Stimulated activated CD4-positive, alpha-beta T cell treated with anti-CD3 and anti-CD28 coated beads, Interleukin-2, amount 100 ng/mL, for 4 hours (primary cell): ENCODE measurements at regions not wholly inside any gene's neighbourhood (a gene's known extent, or its start where the extent isn't known, plus 50 kb on each side); places are given as distances from the start of the nearest gene placed in this dataset.
"Not testable (repeated sequence)": the region's sequence is repeated elsewhere in the genome, so short reads cannot be mapped to it uniquely, and the experiment has no call there.

Experiments used
- DNase-seq: peaks from one replicate; pipeline ENCODE4 v3.0.0-alpha.2; 2020; ENCODE audit warnings: low read depth

DNA sequence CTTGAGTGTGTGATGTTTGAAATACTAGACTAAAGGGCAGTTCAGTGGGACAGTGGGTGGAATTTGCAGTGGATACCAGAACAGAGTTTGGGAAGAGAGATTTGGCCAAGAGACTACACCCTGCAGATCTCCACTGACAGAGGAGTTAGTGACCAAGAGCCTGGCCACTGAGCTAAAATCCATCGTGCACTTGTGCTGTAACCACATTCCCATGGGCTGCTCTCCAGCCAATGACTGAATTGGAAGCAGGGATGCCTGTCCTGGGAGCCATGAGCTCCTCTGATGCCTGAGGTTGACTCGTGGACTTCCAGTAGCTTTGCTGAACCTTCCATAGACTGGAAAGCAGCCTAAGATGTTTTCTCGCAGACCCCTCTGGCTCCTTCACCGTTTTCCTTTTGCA, 296.1 kb downstream of the TRIML1 start:
- DNase-seq, result no peak

DNA sequence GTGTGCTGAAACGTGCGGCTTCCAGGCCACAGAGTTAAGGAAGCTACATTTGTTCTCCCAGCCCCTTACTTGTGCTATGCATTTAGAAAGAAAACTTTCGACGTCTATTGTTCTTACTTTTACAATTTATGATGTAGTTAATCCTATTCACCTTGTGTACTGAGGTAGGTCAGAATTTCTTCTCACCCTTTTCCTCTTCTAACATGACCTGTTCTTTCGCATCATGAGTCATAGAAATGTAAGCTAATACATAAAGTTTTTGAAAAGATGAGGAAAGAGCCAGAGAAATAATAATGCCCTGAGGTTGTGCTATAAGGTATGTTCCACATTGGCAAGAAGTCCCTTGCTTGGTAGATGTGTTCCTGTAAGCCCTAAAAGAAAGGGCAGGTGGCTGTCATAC, 298.3 kb downstream of the TRIML1 start:
- DNase-seq, result no peak

DNA sequence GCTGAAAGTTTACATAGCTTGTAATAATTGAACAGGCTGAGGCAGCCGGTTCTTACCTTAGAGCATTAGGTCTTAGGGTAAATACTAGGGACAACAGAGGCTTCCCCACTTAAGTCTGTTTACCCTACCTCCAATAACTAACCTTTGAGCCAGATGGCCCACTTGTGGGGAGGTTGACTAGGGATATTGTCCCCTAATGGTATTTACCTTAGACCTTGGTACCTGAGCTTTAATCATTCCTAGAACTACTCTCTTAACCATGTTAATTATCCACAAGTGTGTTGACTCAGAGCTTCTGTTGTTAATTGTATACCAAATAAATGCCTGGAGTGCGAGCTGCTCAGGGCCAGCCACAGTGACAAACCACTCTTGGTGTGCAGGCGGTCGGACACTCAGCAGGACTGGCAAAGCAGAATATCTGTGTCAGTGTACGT, 299.2 kb downstream of the TRIML1 start:
- not testable (repeated sequence) for DNase-seq

DNA sequence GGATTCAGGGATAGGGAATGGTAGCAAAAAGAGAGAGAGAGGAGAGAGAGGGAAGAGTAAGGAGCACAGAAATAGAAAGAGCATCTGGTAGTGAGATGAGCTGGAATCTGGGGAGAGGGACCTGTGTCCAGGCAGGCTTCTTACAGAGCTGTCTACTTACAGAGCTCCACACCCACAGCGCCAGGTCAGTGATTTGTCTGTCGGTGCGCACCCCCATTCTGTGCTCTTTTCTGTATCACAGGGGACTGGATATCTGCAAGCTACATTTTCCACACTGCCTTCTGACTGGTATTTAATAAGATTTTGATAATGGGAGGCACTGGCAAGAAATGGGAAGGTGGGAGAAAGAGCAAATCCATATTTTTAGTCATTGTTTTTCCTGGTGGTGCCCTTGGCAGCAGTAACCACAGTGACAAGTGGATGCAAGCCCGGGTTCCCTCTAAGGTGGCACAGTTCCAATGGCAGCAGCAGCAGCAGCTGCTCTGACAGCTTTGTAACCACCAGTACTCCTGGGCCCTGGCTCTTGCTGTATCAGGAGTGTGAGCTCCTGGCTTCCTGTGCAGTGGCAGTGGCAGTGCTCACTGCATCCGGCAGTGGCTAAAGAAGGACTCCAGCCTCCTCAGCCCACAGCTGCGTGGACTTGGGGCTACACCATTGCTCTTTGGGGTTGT, 300.5 kb downstream of the TRIML1 start:
- no peak for DNase-seq

DNA sequence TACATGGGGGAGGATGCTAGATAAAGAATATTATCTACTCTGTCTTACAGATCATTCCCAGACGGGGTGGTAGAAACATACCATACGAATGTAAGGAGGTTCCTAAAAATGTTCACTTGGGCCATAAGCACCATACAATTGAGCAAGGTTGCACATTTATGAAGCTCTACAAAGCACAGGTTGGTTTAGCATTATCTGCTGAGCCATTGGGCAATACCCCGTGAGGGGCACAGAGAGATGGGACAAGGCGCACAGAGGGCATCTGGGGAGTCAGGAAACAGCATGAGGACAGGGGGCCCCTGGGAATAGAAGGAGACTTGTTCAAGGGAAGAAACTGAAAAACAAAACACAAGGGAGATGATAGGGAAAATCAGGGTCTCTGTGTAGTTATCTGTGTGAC, 305.3 kb downstream of the TRIML1 start:
- DNase-seq, result no peak

DNA sequence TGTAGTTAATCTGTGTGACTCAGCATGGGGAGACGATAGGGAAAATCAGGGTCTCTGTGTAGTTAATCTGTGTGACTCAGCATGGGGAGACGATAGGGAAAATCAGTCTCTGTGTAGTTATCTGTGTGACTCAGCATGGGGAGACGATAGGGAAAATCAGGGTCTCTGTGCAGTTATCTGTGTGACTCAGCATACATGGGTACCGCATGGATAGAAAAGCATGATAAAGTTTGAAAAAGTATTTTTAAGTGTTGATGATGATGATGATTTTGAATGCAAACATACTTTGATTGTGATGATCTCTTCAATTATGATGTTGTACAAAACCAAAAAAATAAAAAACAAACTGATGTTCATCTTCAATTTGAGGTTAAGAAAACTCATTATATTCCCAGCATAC, 309.8 kb downstream of the TRIML1 start:
- DNase-seq, result not testable (repeated sequence)

DNA sequence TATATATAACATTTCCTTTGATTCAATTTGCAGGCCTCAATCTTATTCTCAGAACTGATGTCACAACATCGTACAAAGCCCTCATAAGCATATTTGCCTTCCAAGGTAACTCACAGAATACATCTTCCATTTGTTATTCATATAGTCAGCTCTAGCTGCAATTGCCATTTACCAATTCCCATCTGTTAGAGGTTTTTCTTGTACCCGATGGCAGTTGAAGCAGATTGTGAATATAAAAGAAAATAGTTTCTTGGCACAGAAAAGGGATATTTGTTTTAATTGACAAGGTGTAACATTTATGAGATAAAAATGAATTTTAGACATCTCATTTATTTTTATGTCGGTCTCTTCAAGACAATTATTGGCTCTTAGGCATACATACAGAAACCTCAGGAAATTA, 311.3 kb downstream of the TRIML1 start:
- DNase-seq, result no peak

DNA sequence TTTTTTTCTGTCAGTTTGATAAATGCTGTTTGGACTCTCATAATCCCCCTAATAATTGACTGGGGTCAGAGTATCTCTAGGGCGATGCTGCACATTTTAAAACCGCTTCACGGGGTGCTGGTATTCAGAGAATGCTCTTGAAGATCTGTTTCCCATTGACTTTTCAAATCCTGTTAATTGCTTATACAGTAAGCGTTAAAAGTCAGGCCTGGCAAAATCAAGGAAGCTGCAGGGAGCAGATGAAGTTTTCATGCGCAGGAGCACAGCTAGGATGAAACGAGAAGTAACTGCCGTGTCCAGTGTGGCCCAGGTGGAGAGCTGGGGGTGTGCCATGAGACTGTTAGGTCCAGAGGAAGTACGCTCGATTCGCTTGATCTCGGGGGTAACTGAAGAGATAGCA, 312.9 kb downstream of the TRIML1 start:
- DNase-seq, result no peak

DNA sequence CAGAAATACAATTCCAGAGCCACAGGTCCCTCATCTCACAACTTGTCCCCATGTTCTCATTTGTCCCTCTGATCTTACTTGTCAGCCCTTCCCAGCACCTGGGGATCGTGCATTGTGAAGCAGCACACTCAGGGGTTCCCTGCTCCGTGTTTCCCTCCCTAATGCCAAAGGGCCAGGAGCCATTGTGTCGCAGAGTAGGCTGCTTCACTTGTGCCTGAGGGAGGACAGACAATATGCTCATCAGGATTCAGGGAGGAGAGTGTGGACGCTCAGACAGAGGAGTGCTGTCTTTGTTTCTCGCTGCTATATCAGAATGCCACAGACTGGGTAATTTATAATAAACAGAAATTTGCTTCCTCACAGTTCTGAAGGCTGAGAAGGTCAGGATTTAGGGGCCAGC, 315.3 kb downstream of the TRIML1 start:
- DNase-seq, result no peak

DNA sequence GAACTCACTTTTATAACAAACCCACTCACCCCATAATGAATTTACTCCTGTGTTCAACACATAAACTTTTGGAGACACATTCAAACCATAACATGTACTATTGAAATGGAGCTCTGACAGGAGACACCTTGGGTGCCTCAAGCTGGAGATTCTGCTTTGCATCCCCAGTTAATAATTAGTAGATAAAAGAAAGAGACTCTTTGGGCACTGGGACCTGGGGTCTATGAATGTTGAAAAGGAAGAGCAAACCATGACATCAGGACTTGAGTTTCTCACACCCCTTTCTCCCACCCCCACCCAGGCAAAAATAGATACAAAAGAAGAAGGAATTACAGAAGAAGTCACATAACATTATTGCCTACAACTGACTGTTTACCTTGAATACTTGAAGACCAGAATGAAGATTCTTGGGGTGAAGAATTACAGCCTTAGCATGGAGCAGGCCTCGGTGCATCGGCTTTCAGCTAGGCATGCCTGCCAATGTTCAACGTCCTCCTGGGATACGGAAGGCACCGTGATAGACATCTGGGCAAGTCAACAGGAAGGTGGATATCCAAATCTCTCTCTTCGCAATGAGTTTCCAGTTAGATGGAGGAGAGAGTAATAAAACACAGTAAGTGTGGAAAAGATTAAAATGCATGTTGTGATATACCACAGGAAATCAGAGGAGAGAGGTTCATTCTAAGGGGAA, 316.0 kb downstream of the TRIML1 start:
- DNase-seq, result no peak

DNA sequence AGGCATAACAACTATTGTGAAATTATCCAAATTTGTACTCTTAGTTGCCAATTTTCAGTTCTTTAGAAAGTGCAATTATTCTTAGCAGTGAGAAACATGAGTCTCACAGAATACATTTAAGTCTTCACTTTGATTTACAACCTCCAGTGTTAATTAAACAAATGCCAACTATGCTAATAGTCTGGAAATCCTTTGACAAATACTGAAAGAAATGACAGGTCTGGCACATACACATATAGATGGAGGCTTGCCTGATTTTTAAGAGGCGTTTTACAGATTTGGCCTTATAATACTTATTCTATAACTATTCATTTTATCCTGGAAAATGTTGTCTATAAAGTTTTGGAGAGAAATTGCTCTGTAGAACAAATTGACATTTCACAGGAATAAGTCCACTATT, 320.1 kb downstream of the TRIML1 start:
- DNase-seq, result no peak

DNA sequence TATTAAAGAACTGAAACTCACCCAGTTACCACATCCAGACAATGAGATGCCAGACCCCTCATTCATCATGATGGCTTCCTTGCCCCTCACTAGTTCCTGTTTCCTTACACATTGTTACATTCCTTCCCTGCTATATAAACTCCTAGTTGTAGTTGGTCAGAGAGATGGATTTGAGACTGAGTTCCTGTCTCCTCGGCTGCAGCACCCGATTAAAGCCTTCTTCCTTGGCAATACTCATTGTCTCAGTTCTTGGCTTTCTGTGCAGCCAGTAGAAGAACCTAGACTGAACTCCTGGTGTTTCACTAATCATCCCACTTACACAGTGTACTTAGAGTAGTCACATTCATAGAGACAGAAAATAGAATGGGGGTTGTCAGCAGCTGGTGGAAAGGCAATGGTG, 324.7 kb downstream of the TRIML1 start:
- DNase-seq, result no peak

DNA sequence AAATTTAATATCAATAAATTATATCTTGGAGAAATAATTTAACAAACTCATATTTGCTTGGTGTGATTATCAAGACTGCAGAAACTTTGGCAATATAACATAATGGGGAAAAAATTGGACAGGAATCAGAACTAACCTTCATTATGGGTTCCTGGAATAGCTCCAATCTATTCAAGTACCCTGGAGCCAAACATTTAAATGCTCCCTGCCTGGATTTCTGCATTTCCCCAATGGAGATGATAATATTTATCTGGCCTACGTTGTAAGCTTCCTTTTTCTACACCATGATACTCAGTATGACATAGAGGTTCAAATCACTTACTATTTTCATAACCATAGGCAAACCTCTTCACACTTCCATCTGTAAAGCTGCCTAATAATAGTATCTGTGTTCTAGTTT, 326.8 kb downstream of the TRIML1 start:
- DNase-seq, result no peak

DNA sequence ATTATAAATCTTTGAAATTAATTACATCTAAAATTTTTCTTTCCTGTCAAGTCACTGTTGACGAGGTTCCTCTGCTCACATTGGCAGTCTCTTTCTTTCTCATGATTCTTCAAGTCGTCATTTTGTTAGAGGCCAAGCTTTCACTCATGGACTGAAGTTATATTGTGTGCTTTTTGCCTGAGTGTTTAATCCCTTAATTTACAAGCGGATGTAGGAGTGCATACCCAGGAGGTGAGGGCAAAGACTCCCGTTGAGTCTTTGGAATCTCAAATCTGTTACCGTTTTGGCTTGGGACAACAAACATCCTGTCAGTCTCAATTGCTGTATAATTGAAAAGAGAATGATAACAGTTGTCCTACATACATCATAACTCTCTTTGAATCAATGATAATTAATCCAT, 345.0 kb downstream of the TRIML1 start:
- DNase-seq, result no peak

DNA sequence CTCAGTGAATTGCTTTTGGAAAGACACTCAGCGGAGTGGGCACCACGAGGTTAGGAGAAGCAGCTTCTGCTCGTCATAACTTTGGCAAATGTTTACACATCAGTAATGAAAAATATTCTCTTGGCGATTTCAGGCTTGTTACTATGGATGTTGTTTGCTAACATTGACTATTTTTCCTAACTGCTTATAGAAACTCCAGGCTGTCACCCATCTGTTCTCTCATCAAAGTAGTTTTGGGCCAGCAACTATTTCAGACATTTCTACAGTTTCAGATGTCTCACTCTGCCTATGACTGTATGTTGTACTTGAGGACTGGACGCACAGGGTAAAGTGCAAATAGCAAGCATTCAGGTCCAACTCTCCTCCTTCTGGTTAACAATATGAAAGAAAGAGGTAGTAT, 346.7 kb downstream of the TRIML1 start:
- no peak for DNase-seq

DNA sequence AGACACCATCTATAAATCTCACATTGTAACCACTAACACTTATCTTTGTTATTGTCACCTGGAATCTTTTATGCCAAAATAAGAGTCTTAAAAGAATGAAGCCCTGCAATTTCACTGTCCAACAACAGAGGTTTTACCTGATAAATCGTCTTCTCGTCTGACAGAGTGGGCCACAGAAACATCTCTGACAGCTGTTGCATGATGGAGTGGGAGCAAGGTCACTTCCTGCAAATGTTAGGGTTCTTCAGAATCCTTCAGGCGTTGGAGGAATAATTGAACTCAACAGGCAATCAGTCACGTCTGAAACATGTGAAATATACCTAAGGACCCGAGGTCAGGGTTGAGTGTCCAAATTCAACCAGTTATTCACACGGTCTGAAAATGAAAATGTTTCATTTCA, 353.6 kb downstream of the TRIML1 start:
- no peak for DNase-seq

DNA sequence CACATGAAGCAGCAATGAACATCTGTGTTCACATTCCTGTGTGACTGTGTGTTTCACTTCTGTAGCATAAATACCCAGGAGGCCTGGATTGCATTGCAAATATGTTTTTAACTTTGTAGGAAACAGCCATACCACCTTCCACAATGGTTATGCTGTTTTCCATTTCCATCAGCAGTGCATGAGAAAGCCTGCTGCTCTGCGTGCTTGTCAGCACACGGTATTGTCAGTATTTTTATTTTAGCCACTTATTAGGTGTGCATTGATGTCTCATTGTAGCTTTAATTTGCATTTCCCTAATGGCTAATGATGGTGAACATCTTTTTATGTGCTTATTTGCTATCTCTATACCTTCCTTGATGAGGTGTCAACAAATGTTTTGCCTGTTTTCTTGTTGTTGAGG, 355.9 kb downstream of the TRIML1 start:
- DNase-seq, result no peak

DNA sequence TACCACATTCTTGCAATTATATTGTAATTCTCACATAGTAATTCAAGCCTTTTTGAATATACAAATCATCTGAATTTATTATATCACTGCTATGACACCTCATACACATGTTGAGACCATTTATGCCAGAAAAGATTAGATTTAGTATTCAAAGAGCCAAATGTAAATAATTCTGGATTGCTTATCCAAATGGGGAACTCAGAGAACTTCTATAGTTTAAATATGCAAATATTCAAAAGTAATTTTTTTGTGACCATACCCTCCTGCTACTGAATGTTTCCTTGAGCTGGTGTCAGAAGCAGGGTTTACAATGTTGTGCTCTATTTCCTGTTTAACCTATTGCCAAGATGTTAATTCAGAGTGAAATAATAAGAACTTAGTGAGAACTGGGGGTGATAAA, 372.2 kb downstream of the TRIML1 start:
- DNase-seq, result no peak

DNA sequence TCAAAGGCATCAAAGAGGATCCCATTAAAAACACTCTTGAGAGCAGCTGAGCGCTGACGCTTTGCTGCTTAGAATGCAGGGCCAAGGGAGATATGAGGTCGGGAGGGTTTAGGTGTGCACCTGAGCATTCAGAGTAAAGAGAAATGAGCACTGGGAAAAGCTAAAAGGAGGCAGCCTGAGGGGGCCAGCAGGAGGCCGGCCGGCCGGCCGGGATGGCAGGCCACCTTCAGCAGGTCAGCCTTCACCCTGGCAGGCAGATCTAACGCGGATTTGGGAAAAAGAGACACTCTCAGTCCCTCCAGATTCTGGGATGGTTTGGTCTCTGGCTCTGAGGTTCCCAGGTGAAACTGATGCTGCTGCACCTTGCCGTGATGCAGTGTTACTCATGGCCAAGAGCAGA, 393.5 kb downstream of the TRIML1 start:
- no peak for DNase-seq

DNA sequence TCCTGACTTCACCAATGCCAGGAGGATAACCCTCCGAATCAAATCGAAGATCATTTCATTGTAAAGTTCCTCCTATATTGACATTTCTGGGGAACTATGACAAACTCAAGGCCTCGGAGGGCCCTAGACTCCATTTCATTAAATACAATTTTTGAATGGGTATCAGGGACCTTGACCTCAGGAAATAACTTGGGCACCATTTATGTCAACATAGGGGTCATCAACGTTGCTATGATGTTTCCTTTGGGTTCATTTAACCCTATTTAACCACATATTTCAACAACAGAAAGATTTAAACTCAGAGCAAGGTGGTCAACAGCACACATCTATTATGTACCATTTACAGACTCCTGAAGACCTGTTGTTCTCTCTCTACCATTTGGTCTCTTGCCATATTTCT, 395.1 kb downstream of the TRIML1 start:
- no peak for DNase-seq

DNA sequence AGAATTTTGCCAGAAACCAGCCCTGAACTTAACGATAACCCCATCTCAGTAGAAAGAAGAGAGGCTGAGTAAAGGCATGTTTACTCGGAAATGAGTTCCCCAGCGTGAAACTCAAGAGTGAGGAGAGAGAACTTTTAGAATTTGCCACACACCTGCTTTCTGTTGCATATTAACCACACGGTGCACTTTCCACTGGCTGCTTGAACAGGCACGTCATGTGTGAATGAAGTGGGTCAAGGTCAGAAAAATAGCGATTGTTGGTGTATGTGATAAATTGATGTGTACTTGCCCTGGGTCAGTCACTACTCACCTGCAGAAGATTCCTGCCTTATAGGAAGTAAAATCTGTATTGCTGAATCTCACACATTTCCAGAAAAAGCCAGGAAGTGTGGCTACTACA, 395.7 kb downstream of the TRIML1 start:
- DNase-seq, result no peak

DNA sequence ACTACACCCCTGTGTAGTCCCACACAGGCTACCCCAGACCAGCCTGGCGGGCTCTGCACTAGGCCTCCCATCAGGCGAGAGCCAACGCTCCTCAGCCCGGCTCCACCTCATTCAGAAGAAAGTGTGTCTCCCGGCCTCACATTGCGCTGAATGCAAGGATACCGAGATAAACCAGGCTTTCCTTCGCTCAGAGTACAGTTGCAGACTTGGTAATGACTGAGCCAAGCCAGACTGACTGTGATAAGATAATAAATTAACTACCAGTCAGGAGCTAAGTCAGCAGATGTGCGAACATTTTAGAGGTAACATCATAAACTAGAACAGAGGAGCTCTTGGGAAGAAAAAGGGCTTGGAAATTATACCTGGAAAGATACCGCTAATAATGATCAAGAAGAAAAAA, 397.6 kb downstream of the TRIML1 start:
- DNase-seq, result no peak

DNA sequence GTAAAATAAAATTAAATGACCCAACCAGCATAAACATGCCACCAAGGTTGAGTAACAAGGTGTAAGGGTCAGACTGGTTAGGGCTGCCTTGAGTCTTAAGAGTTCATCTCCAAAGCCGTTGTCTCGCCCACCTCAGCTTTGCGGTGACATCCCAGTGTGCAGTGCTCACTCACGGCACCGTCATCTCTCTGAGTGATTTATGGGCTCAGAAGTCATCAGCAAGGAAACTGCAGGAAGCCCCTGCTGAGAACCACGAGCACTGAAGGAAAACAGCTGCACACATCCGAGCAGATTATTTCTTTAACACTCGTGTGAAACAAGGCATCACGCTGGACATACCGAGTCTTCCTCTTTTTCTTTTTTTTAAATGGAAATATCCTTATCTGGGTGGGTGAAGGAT, 411.1 kb downstream of the TRIML1 start:
- DNase-seq, result no peak

DNA sequence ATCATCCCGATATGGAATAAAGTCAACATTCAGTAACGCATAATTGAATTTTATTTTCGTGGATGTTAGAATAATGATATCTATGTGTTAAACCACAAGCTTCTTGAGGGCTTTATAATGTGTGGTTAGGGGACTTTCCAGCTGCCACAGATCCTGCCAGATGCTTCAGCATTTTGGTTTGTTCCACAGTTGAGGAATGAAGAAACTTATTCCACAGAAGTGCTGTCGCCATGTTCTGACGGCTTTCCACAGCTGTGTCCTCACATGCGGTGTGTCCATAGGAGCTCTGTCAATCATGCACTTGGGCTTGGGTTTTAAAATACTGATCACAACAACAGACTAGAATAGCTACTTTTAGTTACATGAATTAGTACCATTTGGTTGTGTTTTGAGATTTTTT, 411.9 kb downstream of the TRIML1 start:
- DNase-seq, result no peak
